Vagina (tissue), 2 donors: ENCODE measurements at regions not wholly inside any gene's neighbourhood (a gene's known extent, or its start where the extent isn't known, plus 50 kb on each side); places are given as distances from the start of the nearest gene placed in this dataset.

ENCODE experiments used
- DNase-seq, 2 donors: peaks; one replicate each; pipeline ENCODE4 v3.0.0-alpha.2; 2017; ENCODE audit errors: extremely low spot score in 2 of 2
- H3K27ac ChIP-seq: fragments of 200-600 bp; sonication (generic); one replicate; pipeline ENCODE4 v1.5.1; 2019
- H3K27me3 ChIP-seq: fragments of 200-600 bp; sonication (generic); one replicate; pipeline ENCODE4 v1.5.1; 2019
- H3K36me3 ChIP-seq, 2 donors: fragments of 200-600 bp; sonication (generic); one replicate each; pipeline ENCODE4 v1.5.1; 2017 to 2019
- H3K4me1 ChIP-seq: fragments of 200-600 bp; sonication (generic); one replicate; pipeline ENCODE4 v1.5.1; 2019
- H3K4me3 ChIP-seq, 2 donors: fragments of 200-600 bp; sonication (generic); 1 replicate in 1 of 2; 2 replicates in 1 of 2; pipeline ENCODE4 v1.5.1; 2016 to 2019
- H3K9me3 ChIP-seq: fragments of 200-600 bp; sonication (generic); one replicate; pipeline ENCODE4 v1.5.1; 2019
- CTCF ChIP-seq, 3 experiments: fragments of 450-650 bp in 2 of 3; fragments of 200-600 bp in 1 of 3; sonication (generic) in 1 of 3; IDR thresholded peaks; one replicate each; pipeline ENCODE4 v1.5.1; 2017 to 2019; ENCODE audit warnings: antibody characterized with exemption in 3 of 3, mild to moderate bottlenecking in 2 of 3, moderate library complexity in 2 of 3
- POLR2A ChIP-seq, 2 donors: fragments of 450-650 bp; IDR thresholded peaks; one replicate each; pipeline ENCODE4 v1.6.1; 2017; ENCODE audit warnings: antibody characterized with exemption in 2 of 2, mild to moderate bottlenecking in 2 of 2, moderate library complexity in 2 of 2
- POLR2AphosphoS5 ChIP-seq, 2 donors: sonication (generic); formaldehyde crosslinking; IDR thresholded peaks; one replicate each; pipeline ENCODE4 v1.9.0; 2017; ENCODE audit warnings: antibody characterized with exemption in 2 of 2, mild to moderate bottlenecking in 2 of 2, low read depth in 1 of 2; ENCODE audit not compliant: insufficient read depth in 1 of 2
- intact Hi-C: fragments of 100-400 bp; cut with DNase I; formaldehyde crosslinking; loops from one replicate; pipeline ENCODE4 v1.15.1; 2023

- Histone ChIP-seq H3K27ac (no peak overlapping the region), H3K9me3 (no peaks in the 10 kb centered on the region), H3K4me1 (no peaks in the 10 kb centered on the region), H3K4me3 (no peak overlapping the region), H3K36me3 (no peaks in the 10 kb centered on the region), H3K27me3 (no peaks in the 10 kb centered on the region)
- DNase-seq: no peak
- intact Hi-C loops: no loop called here
- TF ChIP-seq POLR2AphosphoS5 (IDR thresholded peaks at IDR 0.05; ENCODE audit: insufficient read depth in 1 of 2, low read depth in 1 of 2): no peak
- TF ChIP-seq POLR2A (IDR thresholded peaks at IDR 0.05): no peak
- TF ChIP-seq CTCF (IDR thresholded peaks at IDR 0.05): no peak
Observed at GRCh38 chr3:110139048-110139447, 801.7 kb upstream of the DPPA4 start.

- H3K36me3 ChIP-seq: no peaks in the 10 kb centered on the region
- no peak for DNase-seq
- intact Hi-C loops: no loop called here
- no peak overlapping the region for H3K27ac ChIP-seq
- H3K4me1 ChIP-seq: no peaks in the 10 kb centered on the region
- TF ChIP-seq CTCF (IDR thresholded peaks at IDR 0.05) (no peak), POLR2A (IDR thresholded peaks at IDR 0.05) (no peak), POLR2AphosphoS5 (IDR thresholded peaks at IDR 0.05; ENCODE audit: insufficient read depth in 1 of 2, low read depth in 1 of 2) (no peak)
- no peaks in the 10 kb centered on the region for H3K9me3 ChIP-seq
- no peaks in the 10 kb centered on the region for H3K27me3 ChIP-seq
- no peak overlapping the region for H3K4me3 ChIP-seq
Observed at GRCh38 chr3:110139821-110140220, 802.5 kb upstream of the DPPA4 start.

- no peaks in the 10 kb centered on the region for H3K4me1 ChIP-seq
- intact Hi-C loops: no loop called here
- no peaks in the 10 kb centered on the region for H3K9me3 ChIP-seq
- H3K27me3 ChIP-seq: no peaks in the 10 kb centered on the region
- H3K4me3 ChIP-seq: no peak overlapping the region
- no peak for DNase-seq
- no peak for TF ChIP-seq CTCF (IDR thresholded peaks at IDR 0.05)
- TF ChIP-seq POLR2A (IDR thresholded peaks at IDR 0.05): no peak
- no peak for TF ChIP-seq POLR2AphosphoS5 (IDR thresholded peaks at IDR 0.05; ENCODE audit: insufficient read depth in 1 of 2, low read depth in 1 of 2)
- H3K27ac ChIP-seq: no peak overlapping the region
- H3K36me3 ChIP-seq: no peaks in the 10 kb centered on the region
Observed at GRCh38 chr3:110149763-110150162, 812.4 kb upstream of the DPPA4 start.

DNA sequence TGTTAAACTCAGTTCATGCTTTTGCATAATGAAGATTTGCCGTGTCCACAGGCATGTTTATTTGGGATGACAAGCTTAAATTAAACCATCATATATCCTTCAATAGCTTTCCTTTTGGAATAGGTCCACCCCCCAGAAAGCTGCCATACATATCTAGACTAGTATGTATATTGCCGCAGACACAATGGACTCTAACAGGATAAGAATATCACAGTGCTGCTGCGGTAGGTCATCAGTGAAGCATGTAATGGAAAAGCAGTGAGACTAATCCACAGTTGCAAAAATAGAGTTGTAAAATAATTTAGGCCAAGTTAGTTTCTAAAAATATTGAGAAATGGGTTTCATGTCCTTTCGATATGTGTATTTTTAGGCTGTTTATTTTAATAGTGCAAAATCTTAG is 819.9 kb upstream of the DPPA4 start:
- TF ChIP-seq POLR2A (IDR thresholded peaks at IDR 0.05): no peak
- no peak for TF ChIP-seq CTCF (IDR thresholded peaks at IDR 0.05)
- no peak for TF ChIP-seq POLR2AphosphoS5 (IDR thresholded peaks at IDR 0.05; ENCODE audit: insufficient read depth in 1 of 2, low read depth in 1 of 2)
- Histone ChIP-seq H3K36me3 (no peaks in the 10 kb centered on the region), H3K4me3 (no peak overlapping the region), H3K27ac (no peak overlapping the region), H3K4me1 (no peaks in the 10 kb centered on the region), H3K27me3 (no peaks in the 10 kb centered on the region), H3K9me3 (no peaks in the 10 kb centered on the region)
- no peak for DNase-seq
- intact Hi-C loops: no loop called here

- Histone ChIP-seq H3K27me3 (no peaks in the 10 kb centered on the region), H3K4me1 (no peaks in the 10 kb centered on the region), H3K27ac (no peak overlapping the region), H3K4me3 (no peak overlapping the region), H3K9me3 (no peaks in the 10 kb centered on the region), H3K36me3 (no peaks in the 10 kb centered on the region)
- TF ChIP-seq CTCF (IDR thresholded peaks at IDR 0.05): no peak
- TF ChIP-seq POLR2AphosphoS5 (IDR thresholded peaks at IDR 0.05; ENCODE audit: insufficient read depth in 1 of 2, low read depth in 1 of 2): no peak
- TF ChIP-seq POLR2A (IDR thresholded peaks at IDR 0.05): no peak
- intact Hi-C loops: no loop called here
- DNase-seq: no peak
Observed at GRCh38 chr3:110164632-110165369, 827.5 kb upstream of the DPPA4 start.
